GM12872 (cell line): ENCODE measurements at regions not wholly inside any gene's neighbourhood (a gene's known extent, or its start where the extent isn't known, plus 50 kb on each side); places are given as distances from the start of the nearest gene placed in this dataset.

Source experiments
- TF ChIP-seq, protein P1 (sequence below): IDR thresholded peaks from 3 replicates; pipeline ENCODE4 v1.5.1; 2011; ENCODE audit warnings: low read depth, mild to moderate bottlenecking, low read length, moderate library complexity; ENCODE audit not compliant: insufficient read depth

DNA sequence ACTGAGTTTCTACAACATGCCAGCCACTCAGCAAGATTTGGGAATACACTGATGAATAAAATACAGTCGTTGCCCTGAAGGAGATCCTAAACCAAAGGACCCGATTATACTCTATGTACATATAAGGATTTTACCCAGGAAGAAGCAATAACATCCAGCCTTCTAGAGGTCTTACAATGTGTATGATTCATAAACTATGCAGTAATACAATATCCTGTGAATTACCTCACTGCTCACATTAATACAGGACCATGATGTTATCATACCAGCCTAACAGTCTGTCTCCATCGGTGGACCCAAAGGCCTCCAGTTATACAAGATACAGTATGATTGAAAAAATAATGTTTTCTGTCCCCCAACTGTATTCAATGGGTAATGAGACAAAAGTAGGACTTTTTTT is 310.5 kb upstream of the TRPM3 start:
- TF ChIP-seq, protein P1, sequence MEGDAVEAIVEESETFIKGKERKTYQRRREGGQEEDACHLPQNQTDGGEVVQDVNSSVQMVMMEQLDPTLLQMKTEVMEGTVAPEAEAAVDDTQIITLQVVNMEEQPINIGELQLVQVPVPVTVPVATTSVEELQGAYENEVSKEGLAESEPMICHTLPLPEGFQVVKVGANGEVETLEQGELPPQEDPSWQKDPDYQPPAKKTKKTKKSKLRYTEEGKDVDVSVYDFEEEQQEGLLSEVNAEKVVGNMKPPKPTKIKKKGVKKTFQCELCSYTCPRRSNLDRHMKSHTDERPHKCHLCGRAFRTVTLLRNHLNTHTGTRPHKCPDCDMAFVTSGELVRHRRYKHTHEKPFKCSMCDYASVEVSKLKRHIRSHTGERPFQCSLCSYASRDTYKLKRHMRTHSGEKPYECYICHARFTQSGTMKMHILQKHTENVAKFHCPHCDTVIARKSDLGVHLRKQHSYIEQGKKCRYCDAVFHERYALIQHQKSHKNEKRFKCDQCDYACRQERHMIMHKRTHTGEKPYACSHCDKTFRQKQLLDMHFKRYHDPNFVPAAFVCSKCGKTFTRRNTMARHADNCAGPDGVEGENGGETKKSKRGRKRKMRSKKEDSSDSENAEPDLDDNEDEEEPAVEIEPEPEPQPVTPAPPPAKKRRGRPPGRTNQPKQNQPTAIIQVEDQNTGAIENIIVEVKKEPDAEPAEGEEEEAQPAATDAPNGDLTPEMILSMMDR, result no peak

- TF ChIP-seq, protein P1, result no peak
Observed at GRCh38 chr9:71403106-71403505, 281.7 kb upstream of the TRPM3 start.

DNA sequence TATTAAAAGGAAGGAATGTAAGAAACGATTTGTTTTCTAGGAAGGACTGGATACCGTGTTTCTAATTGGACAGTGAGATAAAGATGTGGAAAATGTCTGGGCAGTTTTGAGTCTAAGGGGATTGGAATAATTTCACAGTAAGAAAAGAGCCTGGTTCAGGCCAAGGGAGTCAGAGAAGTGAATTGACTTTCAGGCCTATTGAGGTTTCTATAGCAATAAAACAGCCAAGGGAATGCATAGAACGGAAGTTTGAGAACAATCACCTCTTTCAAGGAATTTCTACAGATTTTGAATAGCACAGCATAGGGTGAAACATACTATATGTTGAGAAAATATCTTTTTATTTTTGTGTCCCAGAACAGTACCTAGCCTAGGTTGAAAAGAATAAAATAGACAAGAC is 271.6 kb upstream of the TRPM3 start:
- TF ChIP-seq, protein P1, result no peak

DNA sequence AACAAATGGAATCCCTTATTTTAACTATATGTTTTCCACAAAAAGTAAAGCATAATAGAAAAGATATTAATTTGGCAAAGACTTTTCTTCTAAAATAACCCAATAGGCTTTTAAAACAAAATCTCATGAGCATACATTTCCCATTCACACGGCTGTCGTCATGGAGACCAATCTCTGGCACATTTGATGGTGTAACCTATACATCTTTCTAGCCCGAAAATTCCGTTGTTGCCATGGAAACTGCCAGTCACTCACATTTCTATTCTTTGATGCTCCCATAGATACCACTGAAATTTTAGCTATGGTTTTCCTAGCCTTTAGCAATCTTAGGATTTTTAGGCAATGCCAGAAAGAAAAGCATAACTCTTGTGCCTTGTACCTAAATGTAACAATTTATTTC is 262.9 kb upstream of the TRPM3 start:
- TF ChIP-seq, protein P1, result no peak

DNA sequence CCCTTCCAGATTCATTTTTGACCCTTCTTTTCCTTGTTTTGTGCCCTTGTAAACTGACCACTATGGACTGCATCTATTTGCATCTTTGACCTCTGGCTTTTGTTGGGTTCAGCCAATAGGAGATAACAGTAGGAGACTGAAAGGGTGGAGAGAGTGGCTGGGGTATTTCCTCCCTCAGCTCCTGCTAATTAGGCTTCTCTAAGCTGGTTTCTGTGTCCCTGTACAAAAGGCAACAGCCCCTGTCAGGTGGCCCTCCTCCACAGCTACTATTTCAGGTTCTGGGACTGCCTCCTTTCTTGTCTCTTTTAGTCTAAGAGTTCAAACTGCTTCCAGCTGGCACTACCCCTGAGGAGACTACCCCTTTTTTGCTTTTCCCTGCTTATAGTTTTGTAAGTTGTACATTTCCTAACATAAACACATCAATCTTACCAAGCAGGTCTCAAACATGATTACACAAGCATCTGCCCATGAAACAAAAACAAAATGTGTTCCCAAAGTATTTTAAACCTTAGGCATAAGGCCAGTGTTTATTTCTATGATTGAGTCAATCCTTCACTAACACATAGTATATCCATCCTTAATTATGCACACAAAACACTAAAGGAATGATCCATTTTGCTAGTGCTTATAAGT is 262.0 kb upstream of the TRPM3 start:
- TF ChIP-seq, protein P1, result no peak

DNA sequence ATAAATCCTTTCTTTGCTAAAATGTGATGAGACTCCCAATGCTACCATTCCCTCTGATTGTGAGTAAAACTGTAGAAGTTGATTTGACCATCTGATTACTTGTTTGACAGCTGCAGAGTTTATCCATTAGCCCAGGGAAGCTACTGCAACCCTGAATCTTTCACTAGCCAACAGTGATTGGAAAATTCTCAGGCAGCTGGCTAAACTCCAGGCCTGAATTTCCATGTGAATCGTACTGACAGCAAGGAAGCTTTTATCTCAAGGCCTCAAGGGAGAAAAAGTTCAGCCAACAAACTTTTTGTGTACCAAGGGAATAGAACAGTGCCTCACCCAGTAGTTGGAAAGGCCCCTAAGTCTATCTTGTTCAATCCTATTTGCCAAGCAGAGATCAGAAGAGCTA is 246.7 kb upstream of the TRPM3 start:
- TF ChIP-seq, protein P1, result no peak

DNA sequence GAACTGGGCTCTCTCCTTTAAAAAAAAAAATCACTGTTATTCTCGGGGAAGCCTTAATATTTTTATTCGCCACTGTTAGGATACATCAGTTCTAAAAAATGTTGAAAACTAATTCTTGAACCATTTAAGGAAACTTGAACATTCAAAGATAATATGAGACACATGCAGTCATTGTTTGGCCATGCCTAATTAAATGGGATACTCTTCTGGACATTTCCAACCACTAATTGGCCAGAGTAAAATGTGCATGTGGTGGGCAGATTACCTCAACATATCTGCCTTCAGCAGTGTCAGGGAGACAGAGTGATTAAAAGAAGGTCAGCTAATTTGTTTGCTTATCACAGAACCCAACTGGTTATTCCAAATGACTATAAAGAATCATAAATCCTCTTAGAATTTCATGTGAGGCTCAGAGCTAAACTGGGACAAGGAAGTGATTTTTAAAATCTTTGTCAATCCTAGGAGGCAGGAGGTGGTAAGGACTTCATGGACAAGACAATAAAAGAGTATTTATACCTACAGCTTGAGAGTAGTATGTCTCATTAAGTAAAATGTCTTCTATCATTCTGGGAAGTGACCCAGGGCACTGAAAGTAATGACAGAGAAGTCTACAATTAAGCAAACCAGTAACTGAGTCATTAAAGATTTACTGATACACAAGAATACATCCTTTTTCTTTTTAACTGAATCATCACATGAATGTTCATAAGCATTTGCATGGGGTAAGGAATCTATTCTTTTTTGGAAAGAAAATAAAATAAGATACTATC is 242.9 kb upstream of the TRPM3 start:
- TF ChIP-seq, protein P1, result no peak
